ENCODE measurements at regions not wholly inside any gene's neighbourhood (a gene's known extent, or its start where the extent isn't known, plus 50 kb on each side); places are given as distances from the start of the nearest gene placed in this dataset.

DNA sequence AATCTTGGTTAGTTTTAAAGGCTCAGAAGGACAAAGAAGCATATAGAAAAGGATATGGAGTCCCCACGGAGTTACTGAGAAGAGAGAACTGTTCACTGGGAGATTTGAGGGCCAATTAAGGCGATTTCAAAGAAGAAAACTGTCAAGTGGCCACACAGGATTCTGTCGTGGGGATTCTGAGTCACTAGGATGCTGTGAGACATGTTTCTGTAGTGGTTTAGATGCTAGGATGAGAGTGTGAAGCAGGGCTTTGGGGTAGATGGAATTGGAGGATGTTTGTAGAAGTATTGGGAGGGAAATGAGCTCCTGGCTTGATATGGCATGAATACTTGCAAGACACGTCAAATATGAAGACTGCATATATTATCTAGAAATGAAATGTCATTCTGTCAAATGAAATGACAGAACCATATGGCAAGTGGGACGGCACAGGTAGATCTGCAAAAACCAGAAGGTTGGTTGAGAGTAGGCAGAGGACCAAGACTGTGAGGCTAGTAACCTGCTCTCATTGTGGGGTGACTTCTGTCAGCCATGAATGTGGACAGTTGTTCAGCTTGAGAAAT is 136.3 kb upstream of the SPRY4 start:
- Histone ChIP-seq H3K9me2 (replicated peaks; ENCODE audit: low read depth, low read length) (no peaks in the 10 kb centered on the region), H3K36me3 (ENCODE audit: insufficient read depth, low read length) (no peaks in the 10 kb centered on the region), H3K27me3 (ENCODE audit: insufficient read depth, low read length, poor library complexity, severe bottlenecking) (no peaks in the 10 kb centered on the region), H4K20me1 (ENCODE audit: insufficient read depth, low read length, poor library complexity, severe bottlenecking) (no peaks in the 10 kb centered on the region), H3K9me3 (ENCODE audit: insufficient read depth, low read depth, low read length) (no peaks in the 10 kb centered on the region; the same call in 1 of the 2 replicates), H3K79me2 (ENCODE audit: insufficient read depth, low read length) (no peaks in the 10 kb centered on the region), H3F3A (ENCODE audit: low read depth) (no peaks in the 10 kb centered on the region), H3K4me3 (ENCODE audit: low read length, poor library complexity, severe bottlenecking) (no peak overlapping the region), H3K4me1 (ENCODE audit: insufficient read depth, low read length, poor library complexity, severe bottlenecking) (peaks cover 6% of the 10 kb centered on the region), H3K4me2 (ENCODE audit: low read depth, low read length, poor library complexity, severe bottlenecking) (no peak overlapping the region), H3K9ac (ENCODE audit: low read depth, low read length, poor library complexity, severe bottlenecking) (no peak overlapping the region), H2AFZ (ENCODE audit: low read length) (no peak overlapping the region)
- TF ChIP-seq EZH2phosphoT487 (IDR thresholded peaks at IDR 0.05; ENCODE audit: borderline replicate concordance), result no peak
- TF ChIP-seq CTCF (conservative IDR thresholded peaks at IDR 0.05; ENCODE audit: low read length), result no peak

- no peaks in the 10 kb centered on the region for H3F3A ChIP-seq (ENCODE audit: low read depth)
- no peaks in the 10 kb centered on the region for H4K20me1 ChIP-seq (ENCODE audit: insufficient read depth, low read length, poor library complexity, severe bottlenecking)
- no peaks in the 10 kb centered on the region for H3K9me2 ChIP-seq (replicated peaks; ENCODE audit: low read depth, low read length)
- H3K4me1 ChIP-seq (ENCODE audit: insufficient read depth, low read length, poor library complexity, severe bottlenecking), result no peaks in the 10 kb centered on the region
- no peaks in the 10 kb centered on the region; the same call in 1 of the 2 replicates for H3K9me3 ChIP-seq (ENCODE audit: insufficient read depth, low read depth, low read length)
- no peak overlapping the region for H3K9ac ChIP-seq (ENCODE audit: low read depth, low read length, poor library complexity, severe bottlenecking)
- H3K79me2 ChIP-seq (ENCODE audit: insufficient read depth, low read length), result no peaks in the 10 kb centered on the region
- H3K36me3 ChIP-seq (ENCODE audit: insufficient read depth, low read length), result no peaks in the 10 kb centered on the region
- no peak overlapping the region for H3K4me3 ChIP-seq (ENCODE audit: low read length, poor library complexity, severe bottlenecking)
- H3K27me3 ChIP-seq (ENCODE audit: insufficient read depth, low read length, poor library complexity, severe bottlenecking), result no peaks in the 10 kb centered on the region
- no peak overlapping the region for H2AFZ ChIP-seq (ENCODE audit: low read length)
- H3K4me2 ChIP-seq (ENCODE audit: low read depth, low read length, poor library complexity, severe bottlenecking), result no peak overlapping the region
- no peak for TF ChIP-seq CTCF (conservative IDR thresholded peaks at IDR 0.05; ENCODE audit: low read length)
- no peak for TF ChIP-seq EZH2phosphoT487 (IDR thresholded peaks at IDR 0.05; ENCODE audit: borderline replicate concordance)
Measured at GRCh38 chr5:142459209-142459608, 134.4 kb upstream of the SPRY4 start.

- Histone ChIP-seq H3K4me2 (ENCODE audit: low read depth, low read length, poor library complexity, severe bottlenecking) (no peak overlapping the region), H3K9me2 (replicated peaks; ENCODE audit: low read depth, low read length) (no peaks in the 10 kb centered on the region), H3K36me3 (ENCODE audit: insufficient read depth, low read length) (no peaks in the 10 kb centered on the region), H4K20me1 (ENCODE audit: insufficient read depth, low read length, poor library complexity, severe bottlenecking) (no peaks in the 10 kb centered on the region), H2AFZ (ENCODE audit: low read length) (no peak overlapping the region), H3K79me2 (ENCODE audit: insufficient read depth, low read length) (no peaks in the 10 kb centered on the region), H3K9ac (ENCODE audit: low read depth, low read length, poor library complexity, severe bottlenecking) (no peak overlapping the region), H3K4me1 (ENCODE audit: insufficient read depth, low read length, poor library complexity, severe bottlenecking) (no peaks in the 10 kb centered on the region), H3K4me3 (ENCODE audit: low read length, poor library complexity, severe bottlenecking) (no peak overlapping the region), H3K9me3 (ENCODE audit: insufficient read depth, low read depth, low read length) (no peaks in the 10 kb centered on the region; the same call in 1 of the 2 replicates), H3K27me3 (ENCODE audit: insufficient read depth, low read length, poor library complexity, severe bottlenecking) (no peaks in the 10 kb centered on the region), H3F3A (ENCODE audit: low read depth) (no peaks in the 10 kb centered on the region)
- no peak for TF ChIP-seq EZH2phosphoT487 (IDR thresholded peaks at IDR 0.05; ENCODE audit: borderline replicate concordance)
- TF ChIP-seq CTCF (conservative IDR thresholded peaks at IDR 0.05; ENCODE audit: low read length), result no peak
Measured at GRCh38 chr5:142455856-142456255, 131.0 kb upstream of the SPRY4 start.

Data from Loucy (cell line).